Neural cell (in vitro differentiated cells): ENCODE measurements at regions not wholly inside any gene's neighbourhood (a gene's known extent, or its start where the extent isn't known, plus 50 kb on each side); places are given as distances from the start of the nearest gene placed in this dataset.
"Not testable (repeated sequence)": the region's sequence is repeated elsewhere in the genome, so short reads cannot be mapped to it uniquely, and the experiment has no call there.

Experiments
- POLR2AphosphoS5 ChIP-seq: IDR thresholded peaks from 2 replicates; pipeline ENCODE4 v1.6.1; 2012
- TAF1 ChIP-seq: IDR thresholded peaks from 2 replicates; pipeline ENCODE4 v1.6.1; 2012; ENCODE audit warnings: low read depth
- TF ChIP-seq, protein P1 (sequence below): fragments of 450-650 bp; IDR thresholded peaks from 2 replicates; pipeline ENCODE4 v1.5.1; 2014; ENCODE audit warnings: antibody characterized with exemption, mild to moderate bottlenecking, moderate library complexity; ENCODE audit not compliant: poor library complexity, severe bottlenecking
- TF ChIP-seq, protein P2 (sequence below): IDR thresholded peaks from 2 replicates; pipeline ENCODE4 v1.6.1; 2012; ENCODE audit warnings: borderline replicate concordance

DNA sequence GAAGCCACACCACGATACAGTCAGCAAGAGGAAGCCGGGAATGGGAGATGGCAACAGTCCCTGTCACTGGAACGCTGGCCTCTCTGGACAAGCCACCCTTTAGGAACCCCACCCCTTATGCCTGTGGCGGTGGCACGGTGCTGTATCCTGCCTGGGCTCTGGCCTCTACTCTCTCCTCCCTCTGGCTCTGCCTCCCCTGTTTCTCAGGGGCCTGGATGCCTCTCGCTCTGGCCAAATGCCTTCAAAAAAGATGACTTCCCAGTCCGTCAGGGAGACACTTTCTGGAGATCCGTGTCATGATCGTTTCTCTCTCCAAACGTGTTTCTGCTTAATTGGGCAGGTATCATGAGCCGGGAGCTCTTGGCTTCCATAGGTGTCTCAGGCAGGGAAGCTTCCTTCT is 99.1 kb upstream of the FOXD4L5 start:
- not testable (repeated sequence) for TF ChIP-seq TAF1, POLR2AphosphoS5
- TF ChIP-seq, protein P1, sequence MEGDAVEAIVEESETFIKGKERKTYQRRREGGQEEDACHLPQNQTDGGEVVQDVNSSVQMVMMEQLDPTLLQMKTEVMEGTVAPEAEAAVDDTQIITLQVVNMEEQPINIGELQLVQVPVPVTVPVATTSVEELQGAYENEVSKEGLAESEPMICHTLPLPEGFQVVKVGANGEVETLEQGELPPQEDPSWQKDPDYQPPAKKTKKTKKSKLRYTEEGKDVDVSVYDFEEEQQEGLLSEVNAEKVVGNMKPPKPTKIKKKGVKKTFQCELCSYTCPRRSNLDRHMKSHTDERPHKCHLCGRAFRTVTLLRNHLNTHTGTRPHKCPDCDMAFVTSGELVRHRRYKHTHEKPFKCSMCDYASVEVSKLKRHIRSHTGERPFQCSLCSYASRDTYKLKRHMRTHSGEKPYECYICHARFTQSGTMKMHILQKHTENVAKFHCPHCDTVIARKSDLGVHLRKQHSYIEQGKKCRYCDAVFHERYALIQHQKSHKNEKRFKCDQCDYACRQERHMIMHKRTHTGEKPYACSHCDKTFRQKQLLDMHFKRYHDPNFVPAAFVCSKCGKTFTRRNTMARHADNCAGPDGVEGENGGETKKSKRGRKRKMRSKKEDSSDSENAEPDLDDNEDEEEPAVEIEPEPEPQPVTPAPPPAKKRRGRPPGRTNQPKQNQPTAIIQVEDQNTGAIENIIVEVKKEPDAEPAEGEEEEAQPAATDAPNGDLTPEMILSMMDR = not testable (repeated sequence)
- TF ChIP-seq, protein P2, sequence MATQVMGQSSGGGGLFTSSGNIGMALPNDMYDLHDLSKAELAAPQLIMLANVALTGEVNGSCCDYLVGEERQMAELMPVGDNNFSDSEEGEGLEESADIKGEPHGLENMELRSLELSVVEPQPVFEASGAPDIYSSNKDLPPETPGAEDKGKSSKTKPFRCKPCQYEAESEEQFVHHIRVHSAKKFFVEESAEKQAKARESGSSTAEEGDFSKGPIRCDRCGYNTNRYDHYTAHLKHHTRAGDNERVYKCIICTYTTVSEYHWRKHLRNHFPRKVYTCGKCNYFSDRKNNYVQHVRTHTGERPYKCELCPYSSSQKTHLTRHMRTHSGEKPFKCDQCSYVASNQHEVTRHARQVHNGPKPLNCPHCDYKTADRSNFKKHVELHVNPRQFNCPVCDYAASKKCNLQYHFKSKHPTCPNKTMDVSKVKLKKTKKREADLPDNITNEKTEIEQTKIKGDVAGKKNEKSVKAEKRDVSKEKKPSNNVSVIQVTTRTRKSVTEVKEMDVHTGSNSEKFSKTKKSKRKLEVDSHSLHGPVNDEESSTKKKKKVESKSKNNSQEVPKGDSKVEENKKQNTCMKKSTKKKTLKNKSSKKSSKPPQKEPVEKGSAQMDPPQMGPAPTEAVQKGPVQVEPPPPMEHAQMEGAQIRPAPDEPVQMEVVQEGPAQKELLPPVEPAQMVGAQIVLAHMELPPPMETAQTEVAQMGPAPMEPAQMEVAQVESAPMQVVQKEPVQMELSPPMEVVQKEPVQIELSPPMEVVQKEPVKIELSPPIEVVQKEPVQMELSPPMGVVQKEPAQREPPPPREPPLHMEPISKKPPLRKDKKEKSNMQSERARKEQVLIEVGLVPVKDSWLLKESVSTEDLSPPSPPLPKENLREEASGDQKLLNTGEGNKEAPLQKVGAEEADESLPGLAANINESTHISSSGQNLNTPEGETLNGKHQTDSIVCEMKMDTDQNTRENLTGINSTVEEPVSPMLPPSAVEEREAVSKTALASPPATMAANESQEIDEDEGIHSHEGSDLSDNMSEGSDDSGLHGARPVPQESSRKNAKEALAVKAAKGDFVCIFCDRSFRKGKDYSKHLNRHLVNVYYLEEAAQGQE = not testable (repeated sequence)
